SK-N-SH (cell line): ENCODE measurements at regions not wholly inside any gene's neighbourhood (a gene's known extent, or its start where the extent isn't known, plus 50 kb on each side); places are given as distances from the start of the nearest gene placed in this dataset.

Experiments used
- CTCF ChIA-PET: fragments of 300-600, 350-600 bp; formaldehyde crosslinking; extraction: SDS; loops from one replicate; lab custom pipeline; 2021; lab: Yijun Ruan, JAX
- POLR2A ChIA-PET: fragments of 350-600 bp; sonication (Branson Sonifier 250); formaldehyde crosslinking; extraction: SDS; loops from one replicate; lab custom pipeline; 2020; ENCODE audit warnings: antibody characterized with exemption, inconsistent platforms; lab: Yijun Ruan, JAX
- DNase-seq: peaks from one replicate; pipeline ENCODE4 v3.0.0; 2012
- H2AFZ ChIP-seq: fragments of 200-600 bp; sonication (generic); 2 replicates; pipeline ENCODE4 v1.8.1; 2016; ENCODE audit warnings: antibody characterized with exemption, mild to moderate bottlenecking, low read depth
- H3F3A ChIP-seq: fragments of 200-600 bp; sonication (generic); replicated peaks from 2 replicates; pipeline ENCODE3; 2016; ENCODE audit warnings: antibody characterized with exemption, mild to moderate bottlenecking; ENCODE audit not compliant: insufficient read depth
- H3K27ac ChIP-seq, 2 experiments: fragments of 200-500 bp in 1 of 2; fragments of 200-600 bp in 1 of 2; sonication (Bioruptor generic) in 1 of 2; sonication (generic), shearing (Covaris generic) in 1 of 2; 2 replicates each; pipeline versions ENCODE4 v1.5.1 to v1.6.1; 2014 to 2016; ENCODE audit warnings: low read depth in 2 of 2, inconsistent platforms in 1 of 2, low read length in 1 of 2, mild to moderate bottlenecking in 1 of 2, mixed read lengths in 1 of 2
- H3K27me3 ChIP-seq: fragments of 200-600 bp; sonication (generic), shearing (Covaris generic); 2 replicates; pipeline ENCODE4 v1.6.1; 2016; ENCODE audit warnings: mixed run types; ENCODE audit not compliant: insufficient read depth
- H3K36me3 ChIP-seq, 2 experiments: fragments of 200-500 bp in 1 of 2; fragments of 200-600 bp in 1 of 2; sonication (Bioruptor generic) in 1 of 2; sonication (generic) in 1 of 2; replicated peaks in 1 of 2; 2 replicates each; pipeline versions ENCODE3 to v1.5.1; 2014 to 2016; ENCODE audit warnings: low read length in 1 of 2, mild to moderate bottlenecking in 1 of 2; ENCODE audit not compliant: insufficient read depth in 2 of 2, control insufficient read depth in 1 of 2
- H3K4me1 ChIP-seq, 2 experiments: fragments of 200-500 bp in 1 of 2; fragments of 200-600 bp in 1 of 2; sonication (Bioruptor generic) in 1 of 2; sonication (generic), shearing (Covaris generic) in 1 of 2; 2 replicates each; pipeline versions ENCODE4 v1.5.1 to v1.6.1; 2014 to 2016; ENCODE audit warnings: low read depth in 1 of 2, low read length in 1 of 2, mixed run types in 1 of 2; ENCODE audit not compliant: insufficient read depth in 2 of 2, control insufficient read depth in 1 of 2
- H3K4me2 ChIP-seq: fragments of 200-600 bp; sonication (generic), shearing (Covaris generic); 2 replicates; pipeline ENCODE4 v1.6.1; 2017; ENCODE audit warnings: mixed run types
- H3K4me3 ChIP-seq, 2 experiments: fragments of 200-500 bp in 1 of 2; fragments of 200-600 bp in 1 of 2; sonication (Bioruptor generic) in 1 of 2; sonication (generic), shearing (Covaris generic) in 1 of 2; 2 replicates each; pipeline versions ENCODE4 v1.5.1 to v1.8.1; 2014 to 2016; ENCODE audit warnings: low read depth in 2 of 2, inconsistent platforms in 1 of 2, low read length in 1 of 2, mild to moderate bottlenecking in 1 of 2, mixed read lengths in 1 of 2, moderate library complexity in 1 of 2
- H3K79me2 ChIP-seq: fragments of 200-600 bp; sonication (generic); 2 replicates; pipeline ENCODE4 v1.8.1; 2017; ENCODE audit warnings: mild to moderate bottlenecking; ENCODE audit not compliant: insufficient read depth
- H3K9ac ChIP-seq: fragments of 200-600 bp; sonication (generic); 2 replicates; pipeline ENCODE4 v1.6.1; 2017; ENCODE audit warnings: mixed run types
- H3K9me2 ChIP-seq: fragments of 200-600 bp; sonication (generic); 2 replicates; pipeline ENCODE4 v1.6.1; 2017; ENCODE audit warnings: mixed run types
- H3K9me3 ChIP-seq: fragments of 200-600 bp; sonication (generic); 2 replicates; pipeline ENCODE4 v1.6.1; 2017; ENCODE audit warnings: mixed run types, mild to moderate bottlenecking, moderate library complexity
- H4K20me1 ChIP-seq: fragments of 200-600 bp; sonication (generic); 2 replicates; pipeline ENCODE4 v1.6.1; 2017; ENCODE audit warnings: mild to moderate bottlenecking, mixed run types; ENCODE audit not compliant: insufficient read depth
- CHD2 ChIP-seq: fragments of 150-350 bp; IDR thresholded peaks from 2 replicates; pipeline ENCODE4 v1.6.1; 2018; ENCODE audit warnings: low read length; ENCODE audit not compliant: partially characterized antibody
- FOSL2 ChIP-seq: IDR thresholded peaks from 2 replicates; pipeline ENCODE4 v1.4.0; 2012; ENCODE audit warnings: low read depth, mild to moderate bottlenecking, moderate library complexity, borderline replicate concordance
- JUND ChIP-seq: IDR thresholded peaks from 2 replicates; pipeline ENCODE4 v1.4.0; 2012
- MEF2A ChIP-seq: IDR thresholded peaks from 2 replicates; pipeline ENCODE4 v1.4.0; 2012; ENCODE audit warnings: low read depth, borderline replicate concordance
- NRF1 ChIP-seq: IDR thresholded peaks from 2 replicates; pipeline ENCODE4 v1.6.1; 2012; ENCODE audit warnings: low read depth, mild to moderate bottlenecking, low read length
- POLR2AphosphoS5 ChIP-seq: IDR thresholded peaks from 2 replicates; pipeline ENCODE4 v1.6.1; 2012; ENCODE audit warnings: low read depth, low read length
- RCOR1 ChIP-seq: fragments of 150-350 bp; IDR thresholded peaks from 2 replicates; pipeline ENCODE4 v1.6.1; 2017; ENCODE audit warnings: antibody characterized with exemption, low read length
- RFX5 ChIP-seq: IDR thresholded peaks from 2 replicates; pipeline ENCODE4 v1.6.1; 2012; ENCODE audit warnings: mild to moderate bottlenecking, improper control_type of control experiment, low read length
- SIN3A ChIP-seq: IDR thresholded peaks from 2 replicates; pipeline ENCODE4 v1.6.1; 2012; ENCODE audit warnings: low read depth, mild to moderate bottlenecking, low read length, moderate library complexity, borderline replicate concordance
- TAF1 ChIP-seq: IDR thresholded peaks from 2 replicates; pipeline ENCODE4 v1.6.1; 2012; ENCODE audit warnings: low read depth, mild to moderate bottlenecking, low read length, moderate library complexity, borderline replicate concordance
- TCF12 ChIP-seq: IDR thresholded peaks from 2 replicates; pipeline ENCODE4 v1.4.0; 2012
- WGBS: methylation state at CpG from one replicate; pipeline ENCODE4 v1.1.6; 2017; ENCODE audit warnings: low lambda C conversion rate; 5-methylcytosine and 5-hydroxymethylcytosine counted together
- TF ChIP-seq, protein P1 (sequence below): IDR thresholded peaks from 2 replicates; pipeline ENCODE4 v1.4.0; 2012; ENCODE audit warnings: low read depth, borderline replicate concordance
- TF ChIP-seq, protein P2 (sequence below): IDR thresholded peaks from 2 replicates; pipeline ENCODE4 v1.4.0; 2012; ENCODE audit warnings: low read depth, borderline replicate concordance

DNA sequence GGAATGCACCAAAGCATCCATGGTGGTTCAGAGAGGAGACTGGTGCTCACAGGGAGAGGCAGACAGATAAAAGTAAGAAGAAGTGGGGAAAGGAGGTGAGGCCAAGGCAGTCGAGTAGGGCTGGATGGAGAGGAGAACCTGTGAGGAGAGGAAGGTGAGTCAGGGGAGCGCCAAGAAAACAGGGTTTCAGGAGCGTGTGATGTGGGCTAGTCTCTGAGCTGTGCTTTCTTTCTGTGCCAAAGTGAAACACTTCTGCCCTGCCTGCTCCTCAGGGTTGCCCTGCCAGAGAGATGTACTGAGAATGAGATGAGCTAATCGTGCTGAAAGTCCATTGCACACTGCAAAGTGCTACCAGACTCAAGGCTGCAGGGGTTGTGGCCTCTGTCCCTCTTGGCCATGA lies 310.7 kb upstream of the CCL2 start:
- no peak overlapping the region for H3K4me2 ChIP-seq

DNA sequence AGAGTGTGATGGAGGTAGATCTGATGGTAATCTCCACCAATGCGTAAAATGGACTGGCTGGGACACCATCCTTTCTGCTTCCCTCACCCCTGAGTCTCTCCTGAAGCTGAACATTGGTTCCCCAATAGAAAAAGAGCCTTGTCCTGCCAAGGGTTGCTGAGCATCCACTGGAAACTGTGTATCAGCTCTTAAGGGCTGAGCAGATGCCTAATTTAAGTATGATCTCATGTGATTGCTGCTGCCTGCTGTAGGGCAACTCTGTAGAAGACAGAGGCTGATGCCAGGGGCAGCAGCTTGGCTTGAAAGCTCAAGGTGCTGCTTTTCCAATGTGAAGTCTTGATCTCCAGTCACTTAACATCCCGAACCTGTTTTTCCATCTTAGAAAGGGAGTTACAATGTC lies 310.3 kb upstream of the CCL2 start:
- no peaks in the 10 kb centered on the region for H3K36me3 ChIP-seq
- H3K9me2 ChIP-seq, result no peaks in the 10 kb centered on the region
- no peak for DNase-seq
- TF ChIP-seq MEF2A, result no peak
- no peak for TF ChIP-seq TAF1
- no peak for TF ChIP-seq POLR2AphosphoS5
- no peak for TF ChIP-seq CHD2
- no peak for TF ChIP-seq RFX5
- TF ChIP-seq TCF12, result no peak
- no peak for TF ChIP-seq FOSL2
- TF ChIP-seq NRF1, result no peak
- TF ChIP-seq SIN3A, result no peak
- TF ChIP-seq, protein P1, sequence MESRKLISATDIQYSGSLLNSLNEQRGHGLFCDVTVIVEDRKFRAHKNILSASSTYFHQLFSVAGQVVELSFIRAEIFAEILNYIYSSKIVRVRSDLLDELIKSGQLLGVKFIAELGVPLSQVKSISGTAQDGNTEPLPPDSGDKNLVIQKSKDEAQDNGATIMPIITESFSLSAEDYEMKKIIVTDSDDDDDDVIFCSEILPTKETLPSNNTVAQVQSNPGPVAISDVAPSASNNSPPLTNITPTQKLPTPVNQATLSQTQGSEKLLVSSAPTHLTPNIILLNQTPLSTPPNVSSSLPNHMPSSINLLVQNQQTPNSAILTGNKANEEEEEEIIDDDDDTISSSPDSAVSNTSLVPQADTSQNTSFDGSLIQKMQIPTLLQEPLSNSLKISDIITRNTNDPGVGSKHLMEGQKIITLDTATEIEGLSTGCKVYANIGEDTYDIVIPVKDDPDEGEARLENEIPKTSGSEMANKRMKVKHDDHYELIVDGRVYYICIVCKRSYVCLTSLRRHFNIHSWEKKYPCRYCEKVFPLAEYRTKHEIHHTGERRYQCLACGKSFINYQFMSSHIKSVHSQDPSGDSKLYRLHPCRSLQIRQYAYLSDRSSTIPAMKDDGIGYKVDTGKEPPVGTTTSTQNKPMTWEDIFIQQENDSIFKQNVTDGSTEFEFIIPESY, result no peak
- TF ChIP-seq, protein P2, sequence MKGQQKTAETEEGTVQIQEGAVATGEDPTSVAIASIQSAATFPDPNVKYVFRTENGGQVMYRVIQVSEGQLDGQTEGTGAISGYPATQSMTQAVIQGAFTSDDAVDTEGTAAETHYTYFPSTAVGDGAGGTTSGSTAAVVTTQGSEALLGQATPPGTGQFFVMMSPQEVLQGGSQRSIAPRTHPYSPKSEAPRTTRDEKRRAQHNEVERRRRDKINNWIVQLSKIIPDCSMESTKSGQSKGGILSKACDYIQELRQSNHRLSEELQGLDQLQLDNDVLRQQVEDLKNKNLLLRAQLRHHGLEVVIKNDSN, result no peak
- peaks cover 0 to 25% of the 10 kb centered on the region in 2 experiments; a peak in 1 of 4 replicates for H3K4me1 ChIP-seq
- H3K9ac ChIP-seq, result no peak overlapping the region
- no peak overlapping the region for H2AFZ ChIP-seq
- H3K79me2 ChIP-seq, result no peaks in the 10 kb centered on the region
- 25% methylated on average over 2 of the region's 2 CpGs for WGBS
- H3K27ac ChIP-seq, result no peak overlapping the region
- ChIA-PET POLR2A (no interaction called here), CTCF (interaction anchor here (1.1 to 2.7 kb wide), 5 partner anchors 11 to 256 kb away, joined by 3 to 12 read pairs (median 3); no protein-coding TSS in a partner anchor)
- H4K20me1 ChIP-seq, result no peaks in the 10 kb centered on the region
- H3K27me3 ChIP-seq, result no peaks in the 10 kb centered on the region
- H3K4me3 ChIP-seq, result no peak overlapping the region
- no peaks in the 10 kb centered on the region for H3F3A ChIP-seq
- no peak overlapping the region for H3K4me2 ChIP-seq
- H3K9me3 ChIP-seq, result no peaks in the 10 kb centered on the region

More for the DNA sequence above, 310.7 kb upstream of the CCL2 start:
- DNase-seq, result no peak
- Histone ChIP-seq H4K20me1 (no peaks in the 10 kb centered on the region), H3K4me1 (peaks cover 0 to 25% of the 10 kb centered on the region in 2 experiments; a peak in 1 of 4 replicates), H3K9ac (no peak overlapping the region), H3K4me3 (no peak overlapping the region), H3K27me3 (no peaks in the 10 kb centered on the region), H3K79me2 (no peaks in the 10 kb centered on the region), H3K9me3 (no peaks in the 10 kb centered on the region), H3K27ac (no peak overlapping the region), H3K9me2 (no peaks in the 10 kb centered on the region), H3F3A (no peaks in the 10 kb centered on the region), H3K36me3 (no peaks in the 10 kb centered on the region), H2AFZ (no peak overlapping the region)
- 21% methylated on average over 4 of the region's 4 CpGs for WGBS
- ChIA-PET POLR2A (no interaction called here), CTCF (interaction anchor here (1.1 to 2.7 kb wide), 6 partner anchors 12 to 256 kb away, joined by 3 to 12 read pairs (median 3); no protein-coding TSS in a partner anchor)
- TF ChIP-seq RFX5 (no peak), RCOR1 (no peak), JUND (no peak)
